ENCODE measurements at regions not wholly inside any gene's neighbourhood (a gene's known extent, or its start where the extent isn't known, plus 50 kb on each side); places are given as distances from the start of the nearest gene placed in this dataset.

DNA sequence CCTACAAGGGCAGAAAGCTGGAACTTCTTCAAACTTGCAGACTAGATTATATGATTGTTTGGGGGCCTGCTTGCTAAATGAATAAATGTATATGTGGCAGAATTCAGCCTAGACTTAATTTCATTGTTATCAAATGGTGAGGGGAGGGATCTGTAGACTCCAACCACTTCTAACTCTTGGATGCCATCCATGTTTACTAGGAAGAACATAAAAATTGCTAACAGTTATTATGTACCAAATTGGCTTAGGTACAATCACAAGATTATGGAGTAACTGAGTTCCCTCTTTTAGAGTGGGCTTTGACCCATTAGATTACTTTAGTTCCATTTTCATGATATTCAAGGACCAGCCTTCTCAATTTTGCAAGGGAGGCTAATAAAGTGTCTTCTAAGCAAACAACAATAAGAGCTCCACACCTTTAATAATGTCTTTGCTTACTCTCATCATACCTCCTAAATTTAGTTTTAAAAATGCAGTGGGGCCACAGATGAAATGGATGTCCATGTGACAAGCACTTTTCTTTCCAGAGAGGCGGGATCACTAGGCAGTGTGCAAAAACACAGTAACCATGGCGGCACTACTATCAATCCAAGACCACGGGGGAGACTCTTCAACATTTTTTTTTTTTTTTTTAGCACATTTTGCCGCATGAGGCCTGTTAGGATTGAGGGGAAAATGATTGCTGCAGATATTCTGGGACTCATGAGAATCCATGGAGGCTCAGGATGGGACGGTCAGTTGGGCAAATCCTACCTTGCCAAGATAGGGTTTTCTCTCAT is 217.6 kb upstream of the SPRED2 start:
- TF ChIP-seq, protein P1, sequence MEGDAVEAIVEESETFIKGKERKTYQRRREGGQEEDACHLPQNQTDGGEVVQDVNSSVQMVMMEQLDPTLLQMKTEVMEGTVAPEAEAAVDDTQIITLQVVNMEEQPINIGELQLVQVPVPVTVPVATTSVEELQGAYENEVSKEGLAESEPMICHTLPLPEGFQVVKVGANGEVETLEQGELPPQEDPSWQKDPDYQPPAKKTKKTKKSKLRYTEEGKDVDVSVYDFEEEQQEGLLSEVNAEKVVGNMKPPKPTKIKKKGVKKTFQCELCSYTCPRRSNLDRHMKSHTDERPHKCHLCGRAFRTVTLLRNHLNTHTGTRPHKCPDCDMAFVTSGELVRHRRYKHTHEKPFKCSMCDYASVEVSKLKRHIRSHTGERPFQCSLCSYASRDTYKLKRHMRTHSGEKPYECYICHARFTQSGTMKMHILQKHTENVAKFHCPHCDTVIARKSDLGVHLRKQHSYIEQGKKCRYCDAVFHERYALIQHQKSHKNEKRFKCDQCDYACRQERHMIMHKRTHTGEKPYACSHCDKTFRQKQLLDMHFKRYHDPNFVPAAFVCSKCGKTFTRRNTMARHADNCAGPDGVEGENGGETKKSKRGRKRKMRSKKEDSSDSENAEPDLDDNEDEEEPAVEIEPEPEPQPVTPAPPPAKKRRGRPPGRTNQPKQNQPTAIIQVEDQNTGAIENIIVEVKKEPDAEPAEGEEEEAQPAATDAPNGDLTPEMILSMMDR (IDR thresholded peaks at IDR 0.05): no peak
- TF ChIP-seq POLR2AphosphoS5 (IDR thresholded peaks at IDR 0.05; ENCODE audit: low read depth, low read length) (no peak), SIN3A (IDR thresholded peaks at IDR 0.05; ENCODE audit: borderline replicate concordance, insufficient read depth, low read depth, low read length) (no peak), TCF7L2 (IDR thresholded peaks at IDR 0.05; ENCODE audit: low read depth, low read length) (no peak)
- TF ChIP-seq, protein P2, sequence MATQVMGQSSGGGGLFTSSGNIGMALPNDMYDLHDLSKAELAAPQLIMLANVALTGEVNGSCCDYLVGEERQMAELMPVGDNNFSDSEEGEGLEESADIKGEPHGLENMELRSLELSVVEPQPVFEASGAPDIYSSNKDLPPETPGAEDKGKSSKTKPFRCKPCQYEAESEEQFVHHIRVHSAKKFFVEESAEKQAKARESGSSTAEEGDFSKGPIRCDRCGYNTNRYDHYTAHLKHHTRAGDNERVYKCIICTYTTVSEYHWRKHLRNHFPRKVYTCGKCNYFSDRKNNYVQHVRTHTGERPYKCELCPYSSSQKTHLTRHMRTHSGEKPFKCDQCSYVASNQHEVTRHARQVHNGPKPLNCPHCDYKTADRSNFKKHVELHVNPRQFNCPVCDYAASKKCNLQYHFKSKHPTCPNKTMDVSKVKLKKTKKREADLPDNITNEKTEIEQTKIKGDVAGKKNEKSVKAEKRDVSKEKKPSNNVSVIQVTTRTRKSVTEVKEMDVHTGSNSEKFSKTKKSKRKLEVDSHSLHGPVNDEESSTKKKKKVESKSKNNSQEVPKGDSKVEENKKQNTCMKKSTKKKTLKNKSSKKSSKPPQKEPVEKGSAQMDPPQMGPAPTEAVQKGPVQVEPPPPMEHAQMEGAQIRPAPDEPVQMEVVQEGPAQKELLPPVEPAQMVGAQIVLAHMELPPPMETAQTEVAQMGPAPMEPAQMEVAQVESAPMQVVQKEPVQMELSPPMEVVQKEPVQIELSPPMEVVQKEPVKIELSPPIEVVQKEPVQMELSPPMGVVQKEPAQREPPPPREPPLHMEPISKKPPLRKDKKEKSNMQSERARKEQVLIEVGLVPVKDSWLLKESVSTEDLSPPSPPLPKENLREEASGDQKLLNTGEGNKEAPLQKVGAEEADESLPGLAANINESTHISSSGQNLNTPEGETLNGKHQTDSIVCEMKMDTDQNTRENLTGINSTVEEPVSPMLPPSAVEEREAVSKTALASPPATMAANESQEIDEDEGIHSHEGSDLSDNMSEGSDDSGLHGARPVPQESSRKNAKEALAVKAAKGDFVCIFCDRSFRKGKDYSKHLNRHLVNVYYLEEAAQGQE (IDR thresholded peaks at IDR 0.05; ENCODE audit: insufficient read depth in 1 of 2, low read depth in 2 of 2, low read length in 1 of 2): no peak

Measured in Panc1 (cell line).